ENCODE measurements at regions not wholly inside any gene's neighbourhood (a gene's known extent, or its start where the extent isn't known, plus 50 kb on each side); places are given as distances from the start of the nearest gene placed in this dataset.

GRCh38 chr17:71337938-71338337, 782.9 kb upstream of the SOX9 start:
- no peak for TF ChIP-seq CTCF (conservative IDR thresholded peaks at IDR 0.05; ENCODE audit: low read length)
- no peak for TF ChIP-seq EZH2phosphoT487 (IDR thresholded peaks at IDR 0.05; ENCODE audit: borderline replicate concordance)

All from Loucy (cell line).